H1 (cell line): ENCODE measurements at regions not wholly inside any gene's neighbourhood (a gene's known extent, or its start where the extent isn't known, plus 50 kb on each side); places are given as distances from the start of the nearest gene placed in this dataset.

Source experiments
- CTCF ChIA-PET: fragments of 300-600 bp; sonication (Branson Sonifier 250); formaldehyde crosslinking; loops from one replicate; lab custom pipeline; 2021; ENCODE audit not compliant: partially characterized antibody; lab: Charles Lee
- POLR2A ChIA-PET: fragments of 300-600 bp; sonication (Branson Sonifier 250); formaldehyde crosslinking; loops from one replicate; lab custom pipeline; 2021; ENCODE audit warnings: inconsistent platforms; ENCODE audit not compliant: partially characterized antibody; lab: Charles Lee
- DNase-seq, 2 experiments: peaks; one replicate each; pipeline versions ENCODE4 v3.0.0 to v3.0.0-alpha.2; 2010 to 2022; ENCODE audit warnings: low spot score in 2 of 2, low read depth in 1 of 2, mixed read lengths in 1 of 2
- FAIRE-seq: peaks from 2 replicates; lab custom pipeline; 2011; peaks lifted over from hg19 to GRCh38; lab: Jason Lieb, UNC
- H2AFZ ChIP-seq: 2 replicates; pipeline ENCODE4 v1.8.1; 2012; ENCODE audit warnings: low read length, inconsistent platforms
- H2AK5ac ChIP-seq: 2 replicates; pipeline ENCODE4 v1.6.1; 2013; ENCODE audit warnings: low read depth, low read length
- H2BK120ac ChIP-seq: replicated peaks from 2 replicates; pipeline ENCODE3; 2013; ENCODE audit warnings: low read depth, low read length, inconsistent platforms
- H2BK12ac ChIP-seq: 2 replicates; pipeline ENCODE4 v1.6.1; 2013; ENCODE audit warnings: low read depth, low read length
- H2BK15ac ChIP-seq: 2 replicates; pipeline ENCODE4 v1.6.1; 2013; ENCODE audit warnings: low read length
- H2BK20ac ChIP-seq: 2 replicates; pipeline ENCODE4 v1.6.1; 2013; ENCODE audit warnings: low read length
- H2BK5ac ChIP-seq: 2 replicates; pipeline ENCODE4 v1.6.1; 2013; ENCODE audit warnings: low read depth, low read length
- H3K14ac ChIP-seq: 2 replicates; pipeline ENCODE4 v1.6.1; 2013; ENCODE audit warnings: inconsistent platforms; ENCODE audit not compliant: insufficient read length
- H3K18ac ChIP-seq: 2 replicates; pipeline ENCODE4 v1.6.1; 2013; ENCODE audit warnings: low read length; ENCODE audit errors: extremely low read depth
- H3K23ac ChIP-seq: 2 replicates; pipeline ENCODE4 v1.6.1; 2013; ENCODE audit warnings: inconsistent platforms; ENCODE audit not compliant: insufficient read length
- H3K23me2 ChIP-seq: 2 replicates; pipeline ENCODE4 v1.6.1; 2013; ENCODE audit warnings: low read depth, low read length
- H3K27ac ChIP-seq: 2 replicates; pipeline ENCODE4 v1.6.1; 2011; ENCODE audit warnings: low read depth, low read length, inconsistent platforms
- H3K27me3 ChIP-seq, 4 experiments: replicated peaks in 1 of 4; 1 replicate in 1 of 4; 2 replicates in 3 of 4; pipeline versions ENCODE4 v1.6.1 to v1.8.1; 2011 to 2013; ENCODE audit warnings: low read length in 3 of 4, mild to moderate bottlenecking in 3 of 4, inconsistent platforms in 2 of 4, mixed read lengths in 2 of 4, moderate library complexity in 1 of 4; ENCODE audit not compliant: control insufficient read depth in 3 of 4, insufficient read depth in 3 of 4; ENCODE audit errors: extremely low read depth in 1 of 4
- H3K36me3 ChIP-seq, 4 experiments: 2 replicates each; pipeline versions ENCODE4 v1.6.1 to v1.8.1; 2011 to 2013; ENCODE audit warnings: mild to moderate bottlenecking in 4 of 4, low read length in 3 of 4, moderate library complexity in 2 of 4, control low read depth in 1 of 4, inconsistent platforms in 1 of 4; ENCODE audit not compliant: insufficient read depth in 4 of 4, control insufficient read depth in 2 of 4
- H3K4ac ChIP-seq: replicated peaks from 2 replicates; pipeline ENCODE3; 2013; ENCODE audit warnings: low read length, low read depth, mixed read lengths, inconsistent platforms; ENCODE audit not compliant: insufficient read length
- H3K4me1 ChIP-seq, 4 experiments: replicated peaks in 1 of 4; 1 replicate in 1 of 4; 2 replicates in 3 of 4; pipeline versions ENCODE4 v1.6.1 to v1.8.1; 2011 to 2013; ENCODE audit warnings: low read length in 3 of 4, inconsistent platforms in 2 of 4, mixed read lengths in 1 of 4; ENCODE audit not compliant: insufficient read depth in 4 of 4, control insufficient read depth in 3 of 4
- H3K4me2 ChIP-seq, 2 experiments: 2 replicates each; pipeline versions ENCODE4 v1.6.1 to v1.8.1; 2011 to 2013; ENCODE audit warnings: low read depth in 2 of 2, low read length in 2 of 2, control low read depth in 1 of 2, inconsistent platforms in 1 of 2, mild to moderate bottlenecking in 1 of 2; ENCODE audit not compliant: insufficient read depth in 1 of 2
- H3K4me3 ChIP-seq, 4 experiments: fragments of 200-600, 300-600 bp in 1 of 4; sonication (generic), shearing (Covaris generic), sonication (Bioruptor Twin) in 1 of 4; 2 replicates each; pipeline versions ENCODE4 v1.5.1 to v1.8.1; 2011 to 2016; ENCODE audit warnings: low read length in 4 of 4, low read depth in 3 of 4, control low read depth in 2 of 4, inconsistent platforms in 2 of 4, mild to moderate bottlenecking in 2 of 4, mixed read lengths in 1 of 4, moderate library complexity in 1 of 4; ENCODE audit not compliant: insufficient read depth in 2 of 4; ENCODE audit errors: extremely low read depth in 1 of 4
- H3K56ac ChIP-seq: replicated peaks from 2 replicates; pipeline ENCODE3; 2013; ENCODE audit warnings: low read depth, mild to moderate bottlenecking, mixed read lengths, low read length, inconsistent platforms; ENCODE audit not compliant: insufficient read length
- H3K79me1 ChIP-seq: 2 replicates; pipeline ENCODE4 v1.6.1; 2013; ENCODE audit warnings: low read depth, low read length, control low read depth
- H3K79me2 ChIP-seq, 2 experiments: 2 replicates each; pipeline versions ENCODE4 v1.6.1 to v1.8.1; 2012 to 2013; ENCODE audit warnings: low read length in 2 of 2, mild to moderate bottlenecking in 2 of 2, inconsistent platforms in 1 of 2; ENCODE audit not compliant: insufficient read depth in 2 of 2, control insufficient read depth in 1 of 2
- H3K9ac ChIP-seq, 4 experiments: replicated peaks in 1 of 4; 1 replicate in 1 of 4; 2 replicates in 3 of 4; pipeline versions ENCODE4 v1.6.1 to v1.8.1; 2011 to 2013; ENCODE audit warnings: low read depth in 3 of 4, low read length in 3 of 4, control low read depth in 2 of 4, mild to moderate bottlenecking in 2 of 4, moderate library complexity in 2 of 4, inconsistent platforms in 1 of 4; ENCODE audit errors: extremely low read depth in 1 of 4
- H3K9me3 ChIP-seq, 2 experiments: 2 replicates each; pipeline versions ENCODE4 v1.6.1 to v1.8.1; 2012 to 2013; ENCODE audit warnings: mild to moderate bottlenecking in 2 of 2, moderate library complexity in 2 of 2, control low read depth in 1 of 2, inconsistent platforms in 1 of 2, low read depth in 1 of 2, low read length in 1 of 2, mixed read lengths in 1 of 2; ENCODE audit not compliant: insufficient read depth in 2 of 2
- H4K20me1 ChIP-seq, 2 experiments: replicated peaks in 1 of 2; 2 replicates each; pipeline versions ENCODE3 to v1.8.1; 2011 to 2013; ENCODE audit warnings: inconsistent platforms in 2 of 2, low read length in 2 of 2, mild to moderate bottlenecking in 1 of 2; ENCODE audit not compliant: insufficient read depth in 2 of 2, control insufficient read depth in 1 of 2
- H4K5ac ChIP-seq: 2 replicates; pipeline ENCODE4 v1.6.1; 2013; ENCODE audit warnings: low read length, low read depth, mixed read lengths, inconsistent platforms; ENCODE audit not compliant: insufficient read length
- H4K8ac ChIP-seq: 2 replicates; pipeline ENCODE4 v1.8.0; 2013; ENCODE audit warnings: mild to moderate bottlenecking, moderate library complexity, low read length, inconsistent platforms; ENCODE audit not compliant: insufficient read depth; ENCODE audit errors: extremely low read depth
- H4K91ac ChIP-seq: replicated peaks from 2 replicates; pipeline ENCODE3; 2013; ENCODE audit warnings: low read length, mixed read lengths, inconsistent platforms; ENCODE audit not compliant: insufficient read length
- ASH2L ChIP-seq: fragments of 200-600, 300-600 bp; sonication (generic); IDR thresholded peaks from one replicate; pipeline ENCODE4 v1.7.1; 2017; ENCODE audit warnings: low read length
- CEBPB ChIP-seq: IDR thresholded peaks from 2 replicates; pipeline ENCODE4 v1.6.1; 2012; ENCODE audit warnings: low read depth, low read length
- CHD2 ChIP-seq: IDR thresholded peaks from 2 replicates; pipeline ENCODE4 v1.6.1; 2012; ENCODE audit warnings: low read length, improper control_type of control experiment
- CTBP2 ChIP-seq: IDR thresholded peaks from 2 replicates; pipeline ENCODE4 v1.7.0; 2011; ENCODE audit warnings: borderline replicate concordance, mild to moderate bottlenecking, moderate library complexity, mixed read lengths, low read length; ENCODE audit not compliant: insufficient read depth, insufficient read length
- E2F6 ChIP-seq: IDR thresholded peaks from 2 replicates; pipeline ENCODE4 v1.6.1; 2012; ENCODE audit warnings: inconsistent platforms
- HDAC6 ChIP-seq: IDR thresholded peaks from one replicate; pipeline ENCODE4 v1.7.1; 2012; ENCODE audit warnings: low read depth, mild to moderate bottlenecking, inconsistent platforms, low read length, moderate library complexity
- MAFK ChIP-seq: IDR thresholded peaks from 2 replicates; pipeline ENCODE4 v1.6.1; 2012; ENCODE audit warnings: low read depth, mild to moderate bottlenecking, improper control_type of control experiment, low read length
- NRF1 ChIP-seq: IDR thresholded peaks from 2 replicates; pipeline ENCODE4 v1.6.1; 2011; ENCODE audit warnings: mild to moderate bottlenecking, low read depth, low read length, improper control_type of control experiment
- SIN3A ChIP-seq, 2 experiments: IDR thresholded peaks in 1 of 2; conservative IDR thresholded peaks in 1 of 2; 2 replicates each; pipeline ENCODE4 v1.6.1; 2011 to 2012; ENCODE audit warnings: low read length in 2 of 2, improper control_type of control experiment in 1 of 2, low read depth in 1 of 2, mild to moderate bottlenecking in 1 of 2
- TBP ChIP-seq: IDR thresholded peaks from 2 replicates; pipeline ENCODE4 v1.6.1; 2011; ENCODE audit warnings: low read depth, low read length, improper control_type of control experiment
- TCF12 ChIP-seq: IDR thresholded peaks from 2 replicates; pipeline ENCODE4 v1.6.1; 2011; ENCODE audit warnings: low read depth, mild to moderate bottlenecking, low read length

- H2BK5ac ChIP-seq: no peak overlapping the region
- DNase-seq: no peak
- no peak overlapping the region for H2BK15ac ChIP-seq
- H3K14ac ChIP-seq: no peak overlapping the region
- H3K23me2 ChIP-seq: no peaks in the 10 kb centered on the region; the same call in 1 of the 2 replicates
- no peak for TF ChIP-seq CEBPB
- no peak for TF ChIP-seq TBP
- no peak for TF ChIP-seq HDAC6
- no peak for TF ChIP-seq CHD2
- TF ChIP-seq CTBP2: no peak
- no peak for TF ChIP-seq MAFK
- no peak for TF ChIP-seq E2F6
- no peak for TF ChIP-seq ASH2L
- no peak for TF ChIP-seq NRF1
- TF ChIP-seq SIN3A (conservative IDR thresholded peaks at IDR 0.05 in 1 of 2, IDR thresholded peaks at IDR 0.05 in 1 of 2; ENCODE audit: low read depth in 1 of 2, low read length in 2 of 2): no peak
- no peak for TF ChIP-seq TCF12
- TF ChIP-seq, all 59 proteins: peak for 0
- no peak overlapping the region for H3K4me3 ChIP-seq
- H3K56ac ChIP-seq: no peak overlapping the region
- no peak overlapping the region for H3K23ac ChIP-seq
- no peak overlapping the region for H3K27ac ChIP-seq
- H3K36me3 ChIP-seq: no peaks in the 10 kb centered on the region; a peak in 1 of 8 replicates
- no peak overlapping the region for H2AK5ac ChIP-seq
- H3K79me2 ChIP-seq: no peaks in the 10 kb centered on the region
- no peak overlapping the region for H3K9ac ChIP-seq
- H2BK20ac ChIP-seq: no peak overlapping the region
- no peak for FAIRE-seq
- H3K9me3 ChIP-seq: peaks cover 24 to 25% of the 10 kb centered on the region in 2 experiments
- H3K18ac ChIP-seq: no peak overlapping the region
- no peak overlapping the region for H2BK120ac ChIP-seq
- CTCF ChIA-PET: no interaction called here
- no peak overlapping the region for H2BK12ac ChIP-seq
- H3K4ac ChIP-seq: no peak overlapping the region
- no peaks in the 10 kb centered on the region for H3K27me3 ChIP-seq
- no peaks in the 10 kb centered on the region for H3K79me1 ChIP-seq
- no peak overlapping the region for H4K91ac ChIP-seq
- no peaks in the 10 kb centered on the region for H4K20me1 ChIP-seq
- POLR2A ChIA-PET: no interaction called here
- H4K5ac ChIP-seq: no peak overlapping the region
- no peak overlapping the region for H3K4me2 ChIP-seq
- H3K4me1 ChIP-seq: no peaks in the 10 kb centered on the region
- H2AFZ ChIP-seq: no peak overlapping the region
- no peak overlapping the region for H4K8ac ChIP-seq
Measured at GRCh38 chr9:118736406-118736805, 632.8 kb downstream of the BRINP1 start.
